ENCODE measurements at regions not wholly inside any gene's neighbourhood (a gene's known extent, or its start where the extent isn't known, plus 50 kb on each side); places are given as distances from the start of the nearest gene placed in this dataset.

- Histone ChIP-seq H3K27me3 (ENCODE audit: control insufficient read depth, insufficient read depth, low read length) (no peaks in the 10 kb centered on the region), H3K4me3 (ENCODE audit: low read depth, low read length) (no peak overlapping the region), H3K36me3 (ENCODE audit: control insufficient read depth, insufficient read depth, low read length) (no peaks in the 10 kb centered on the region)
- no peak for DNase-seq (ENCODE audit: low read depth)
- ChIA-PET POLR2A (no interaction called here), CTCF (no interaction called here)
- no peak for TF ChIP-seq CTCF (IDR thresholded peaks at IDR 0.05; ENCODE audit: insufficient read depth, low read depth, low read length)
Measured at GRCh38 chr2:4370422-4371090, 667.2 kb downstream of the DCDC2C start.

GRCh38 chr2:4381049-4381448 lies 677.7 kb downstream of the DCDC2C start:
- no peak for TF ChIP-seq CTCF (IDR thresholded peaks at IDR 0.05; ENCODE audit: insufficient read depth, low read depth, low read length)
- H3K4me3 ChIP-seq (ENCODE audit: low read depth, low read length): no peak overlapping the region
- ChIA-PET POLR2A (no interaction called here), CTCF (no interaction called here)
- no peaks in the 10 kb centered on the region for H3K36me3 ChIP-seq (ENCODE audit: control insufficient read depth, insufficient read depth, low read length)
- DNase-seq (ENCODE audit: low read depth): no peak
- H3K27me3 ChIP-seq (ENCODE audit: control insufficient read depth, insufficient read depth, low read length): no peaks in the 10 kb centered on the region

- ChIA-PET POLR2A (no interaction called here), CTCF (no interaction called here)
- TF ChIP-seq CTCF (IDR thresholded peaks at IDR 0.05; ENCODE audit: insufficient read depth, low read depth, low read length): no peak
- no peak for DNase-seq (ENCODE audit: low read depth)
- Histone ChIP-seq H3K4me3 (ENCODE audit: low read depth, low read length) (no peak overlapping the region), H3K27me3 (ENCODE audit: control insufficient read depth, insufficient read depth, low read length) (no peaks in the 10 kb centered on the region), H3K36me3 (ENCODE audit: control insufficient read depth, insufficient read depth, low read length) (no peaks in the 10 kb centered on the region)
Measured at GRCh38 chr2:4381773-4382172, 678.4 kb downstream of the DCDC2C start.

- ChIA-PET POLR2A (no interaction called here), CTCF (no interaction called here)
- Histone ChIP-seq H3K27me3 (ENCODE audit: control insufficient read depth, insufficient read depth, low read length) (no peaks in the 10 kb centered on the region), H3K36me3 (ENCODE audit: control insufficient read depth, insufficient read depth, low read length) (no peaks in the 10 kb centered on the region), H3K4me3 (ENCODE audit: low read depth, low read length) (no peak overlapping the region)
- no peak for TF ChIP-seq CTCF (IDR thresholded peaks at IDR 0.05; ENCODE audit: insufficient read depth, low read depth, low read length)
- no peak for DNase-seq (ENCODE audit: low read depth)
Measured at GRCh38 chr2:4391013-4391412, 687.6 kb downstream of the DCDC2C start.

GRCh38 chr2:4404363-4404762 lies 701.0 kb downstream of the DCDC2C start:
- no peak for TF ChIP-seq CTCF (IDR thresholded peaks at IDR 0.05; ENCODE audit: insufficient read depth, low read depth, low read length)
- ChIA-PET POLR2A (no interaction called here), CTCF (no interaction called here)
- DNase-seq (ENCODE audit: low read depth): no peak
- H3K27me3 ChIP-seq (ENCODE audit: control insufficient read depth, insufficient read depth, low read length): no peaks in the 10 kb centered on the region
- no peak overlapping the region for H3K4me3 ChIP-seq (ENCODE audit: low read depth, low read length)
- no peaks in the 10 kb centered on the region for H3K36me3 ChIP-seq (ENCODE audit: control insufficient read depth, insufficient read depth, low read length)

All from BJ (cell line).